Hepatocyte (in vitro differentiated cells): ENCODE measurements at regions not wholly inside any gene's neighbourhood (a gene's known extent, or its start where the extent isn't known, plus 50 kb on each side); places are given as distances from the start of the nearest gene placed in this dataset.

Experiments used
- DNase-seq: peaks from one replicate; pipeline ENCODE4 v3.0.0-alpha.2; 2016; ENCODE audit warnings: low spot score
- H2AFZ ChIP-seq: fragments of 200-600 bp; sonication (generic); 2 replicates; pipeline ENCODE4 v1.6.0; 2016; ENCODE audit warnings: antibody characterized with exemption, mild to moderate bottlenecking
- H3K27ac ChIP-seq: fragments of 200-600 bp; sonication (generic); 2 replicates; pipeline ENCODE4 v1.5.1; 2016; ENCODE audit warnings: mild to moderate bottlenecking
- H3K27me3 ChIP-seq: fragments of 200-600 bp; sonication (generic); 2 replicates; pipeline ENCODE4 v1.6.1; 2016
- H3K36me3 ChIP-seq: fragments of 200-600 bp; sonication (generic); replicated peaks from 2 replicates; pipeline ENCODE4 v1.5.1; 2016; ENCODE audit warnings: low read depth; ENCODE audit not compliant: insufficient read depth
- H3K4me1 ChIP-seq: fragments of 200-600 bp; sonication (generic); 2 replicates; pipeline ENCODE4 v1.5.1; 2016; ENCODE audit warnings: mild to moderate bottlenecking, moderate library complexity; ENCODE audit not compliant: insufficient read depth
- H3K4me2 ChIP-seq: fragments of 200-600 bp; sonication (generic); 2 replicates; pipeline ENCODE4 v1.6.0; 2016
- H3K4me3 ChIP-seq: fragments of 200-600 bp; sonication (generic); 2 replicates; pipeline ENCODE4 v1.5.1; 2016; ENCODE audit warnings: mild to moderate bottlenecking
- H3K79me2 ChIP-seq: fragments of 200-600 bp; sonication (generic); 2 replicates; pipeline ENCODE4 v1.6.0; 2017; ENCODE audit warnings: mild to moderate bottlenecking
- H3K9me2 ChIP-seq: fragments of 200-600 bp; sonication (generic); replicated peaks from 2 replicates; pipeline ENCODE4 v1.6.0; 2017; ENCODE audit warnings: mild to moderate bottlenecking; ENCODE audit not compliant: insufficient read depth
- H3K9me3 ChIP-seq: fragments of 200-600 bp; sonication (generic); 2 replicates; pipeline ENCODE4 v1.5.1; 2016; ENCODE audit warnings: low read depth, mild to moderate bottlenecking
- H4K20me1 ChIP-seq: fragments of 200-600 bp; sonication (generic); 2 replicates; pipeline ENCODE4 v1.6.0; 2016; ENCODE audit warnings: mild to moderate bottlenecking; ENCODE audit not compliant: insufficient read depth, poor library complexity, severe bottlenecking
- EZH2 ChIP-seq: fragments of 200-600 bp; sonication (generic); IDR thresholded peaks from 2 replicates; pipeline ENCODE4 v1.6.1; 2016; ENCODE audit warnings: antibody characterized with exemption, mild to moderate bottlenecking, borderline replicate concordance
- EZH2phosphoT487 ChIP-seq: fragments of 200-600 bp; sonication (generic); IDR thresholded peaks from one replicate; pipeline ENCODE4 v1.6.1; 2018; ENCODE audit warnings: antibody characterized with exemption, mild to moderate bottlenecking, low read depth, moderate library complexity; ENCODE audit not compliant: unreplicated experiment, severe bottlenecking
- WGBS: methylation state at CpG from one replicate; pipeline ENCODE4 v1.1.6; 2016; ENCODE audit warnings: low lambda C conversion rate; ENCODE audit errors: missing lambda C conversion rate; 5-methylcytosine and 5-hydroxymethylcytosine counted together
- TF ChIP-seq, protein P1 (sequence below): fragments of 200-600 bp; sonication (generic); IDR thresholded peaks from 2 replicates; pipeline ENCODE4 v1.5.1; 2016; ENCODE audit warnings: antibody characterized with exemption, mild to moderate bottlenecking; ENCODE audit not compliant: poor library complexity

DNA sequence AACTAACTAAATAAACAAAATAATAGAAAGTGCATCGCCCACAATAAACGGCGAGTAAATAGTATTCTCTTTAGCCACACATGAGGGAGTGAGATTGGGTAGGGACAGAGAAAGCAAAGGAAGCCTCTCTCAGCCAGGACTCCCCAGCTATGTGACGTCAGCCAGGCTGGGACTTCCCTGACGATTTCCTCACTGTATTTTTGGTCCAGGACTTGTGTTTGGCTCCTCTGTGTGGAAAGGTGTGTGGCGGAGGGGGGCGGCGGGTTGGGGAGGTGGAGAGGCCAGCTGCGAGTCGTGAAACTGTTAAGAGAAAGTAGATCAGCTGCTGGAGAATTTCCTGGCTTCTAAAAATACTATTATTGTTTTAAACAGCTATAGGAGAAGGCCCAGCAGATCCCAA lies 1124.6 kb downstream of the AACS start:
- H3K36me3 ChIP-seq, result no peaks in the 10 kb centered on the region
- H3K9me3 ChIP-seq, result no peaks in the 10 kb centered on the region
- H3K4me1 ChIP-seq, result no peaks in the 10 kb centered on the region
- H3K27ac ChIP-seq, result no peak overlapping the region
- 80% methylated on average over 10 of the region's 10 CpGs for WGBS
- TF ChIP-seq EZH2, result no peak
- TF ChIP-seq, protein P1, sequence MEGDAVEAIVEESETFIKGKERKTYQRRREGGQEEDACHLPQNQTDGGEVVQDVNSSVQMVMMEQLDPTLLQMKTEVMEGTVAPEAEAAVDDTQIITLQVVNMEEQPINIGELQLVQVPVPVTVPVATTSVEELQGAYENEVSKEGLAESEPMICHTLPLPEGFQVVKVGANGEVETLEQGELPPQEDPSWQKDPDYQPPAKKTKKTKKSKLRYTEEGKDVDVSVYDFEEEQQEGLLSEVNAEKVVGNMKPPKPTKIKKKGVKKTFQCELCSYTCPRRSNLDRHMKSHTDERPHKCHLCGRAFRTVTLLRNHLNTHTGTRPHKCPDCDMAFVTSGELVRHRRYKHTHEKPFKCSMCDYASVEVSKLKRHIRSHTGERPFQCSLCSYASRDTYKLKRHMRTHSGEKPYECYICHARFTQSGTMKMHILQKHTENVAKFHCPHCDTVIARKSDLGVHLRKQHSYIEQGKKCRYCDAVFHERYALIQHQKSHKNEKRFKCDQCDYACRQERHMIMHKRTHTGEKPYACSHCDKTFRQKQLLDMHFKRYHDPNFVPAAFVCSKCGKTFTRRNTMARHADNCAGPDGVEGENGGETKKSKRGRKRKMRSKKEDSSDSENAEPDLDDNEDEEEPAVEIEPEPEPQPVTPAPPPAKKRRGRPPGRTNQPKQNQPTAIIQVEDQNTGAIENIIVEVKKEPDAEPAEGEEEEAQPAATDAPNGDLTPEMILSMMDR, result no peak
- no peak for TF ChIP-seq EZH2phosphoT487
- no peak overlapping the region for H3K4me3 ChIP-seq
- DNase-seq, result no peak
- H3K9me2 ChIP-seq, result no peaks in the 10 kb centered on the region
- H2AFZ ChIP-seq, result no peak overlapping the region
- H3K79me2 ChIP-seq, result no peaks in the 10 kb centered on the region
- H4K20me1 ChIP-seq, result no peaks in the 10 kb centered on the region
- H3K27me3 ChIP-seq, result peaks cover 47% of the 10 kb centered on the region
- H3K4me2 ChIP-seq, result no peak overlapping the region

DNA sequence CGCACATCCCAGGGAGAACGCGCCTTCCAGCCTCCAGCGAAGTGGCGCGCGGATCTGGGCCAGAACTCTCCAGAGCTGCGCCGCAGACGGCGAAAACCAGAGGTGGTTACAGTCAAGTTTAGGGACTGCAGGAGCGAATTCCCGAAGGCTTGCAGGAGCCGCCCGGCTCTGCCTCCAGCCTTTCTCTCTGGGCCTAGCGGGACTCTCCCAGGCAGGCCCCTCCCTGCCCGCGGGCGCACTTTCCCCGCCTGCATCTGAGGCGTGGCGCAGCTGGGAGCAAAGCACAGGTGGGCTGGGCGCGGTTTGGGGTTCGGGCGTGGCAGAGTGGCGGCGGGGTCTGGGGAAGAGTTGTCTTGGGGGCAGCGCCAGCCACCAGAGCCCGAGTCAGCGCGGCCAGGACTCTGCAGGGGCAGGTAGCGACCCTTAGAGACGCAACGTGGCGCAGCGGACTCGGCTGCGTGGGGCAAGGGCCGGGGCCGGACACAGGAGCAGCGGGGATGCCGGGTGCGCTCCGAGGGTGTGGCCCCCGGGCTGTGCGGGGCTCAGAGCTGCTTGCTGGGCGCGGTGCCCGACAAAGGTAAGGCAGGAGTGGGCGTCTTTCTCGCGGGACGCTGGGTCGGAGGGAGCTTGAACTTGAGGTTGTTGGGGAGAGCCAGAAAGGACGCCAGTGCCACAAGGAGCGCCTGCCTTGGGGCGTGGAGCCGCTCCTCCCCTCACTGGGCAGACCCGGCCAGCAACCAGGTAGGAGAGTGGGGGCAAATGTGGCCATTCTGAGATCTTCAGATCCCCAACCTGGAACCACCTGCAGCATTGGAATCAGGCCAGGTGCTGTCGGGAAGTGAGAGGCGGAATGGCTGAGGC lies 1126.0 kb downstream of the AACS start:
- TF ChIP-seq, protein P1, result no peak
- peak; percentile 82 for TF ChIP-seq EZH2
- H3K27me3 ChIP-seq, result peaks cover 47% of the 10 kb centered on the region
- H3K9me2 ChIP-seq, result no peaks in the 10 kb centered on the region
- H3K36me3 ChIP-seq, result no peaks in the 10 kb centered on the region
- no peaks in the 10 kb centered on the region for H3K79me2 ChIP-seq
- H3K4me3 ChIP-seq, result peak overlapping the region; percentile 2
- H3K4me2 ChIP-seq, result peak overlapping the region; percentile 76
- H3K4me1 ChIP-seq, result no peaks in the 10 kb centered on the region
- H3K27ac ChIP-seq, result no peak overlapping the region
- DNase-seq, result peak; percentile 15
- H2AFZ ChIP-seq, result no peak overlapping the region
- no peaks in the 10 kb centered on the region for H4K20me1 ChIP-seq
- 8% methylated on average over 61 of the region's 62 CpGs for WGBS
- no peaks in the 10 kb centered on the region for H3K9me3 ChIP-seq

DNA sequence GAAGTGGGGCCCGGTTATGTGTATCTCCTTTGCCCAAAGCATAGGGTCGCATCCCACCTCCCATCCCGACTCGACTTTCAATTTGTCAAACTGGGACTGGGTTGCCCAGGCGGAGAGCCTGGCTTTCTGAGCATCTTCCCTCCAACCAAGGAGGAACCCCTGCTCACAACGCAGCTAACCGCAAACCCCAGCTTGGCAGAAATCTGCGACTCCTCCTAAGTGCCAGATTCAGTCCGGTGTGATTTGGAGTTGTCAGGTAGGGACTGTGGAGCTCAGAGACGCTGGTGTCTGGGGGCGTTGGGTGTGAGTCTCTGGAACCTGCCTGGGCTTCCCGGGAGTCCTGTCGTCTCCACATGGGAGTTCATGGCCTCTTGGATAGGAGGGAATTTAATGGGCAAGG lies 1126.7 kb downstream of the AACS start:
- Histone ChIP-seq H3K9me2 (no peaks in the 10 kb centered on the region), H3K4me1 (no peaks in the 10 kb centered on the region), H3K9me3 (no peaks in the 10 kb centered on the region), H2AFZ (no peak overlapping the region), H4K20me1 (no peaks in the 10 kb centered on the region), H3K27me3 (peaks cover 47% of the 10 kb centered on the region), H3K4me3 (no peak overlapping the region), H3K4me2 (no peak overlapping the region), H3K36me3 (no peaks in the 10 kb centered on the region), H3K27ac (no peak overlapping the region), H3K79me2 (no peaks in the 10 kb centered on the region)
- WGBS, result 91% methylated on average over 13 of the region's 13 CpGs
- TF ChIP-seq EZH2phosphoT487 (no peak), EZH2 (no peak)
- TF ChIP-seq, protein P1, result no peak
- no peak for DNase-seq
